Suprapubic skin (tissue), 4 donors: ENCODE measurements at regions not wholly inside any gene's neighbourhood (a gene's known extent, or its start where the extent isn't known, plus 50 kb on each side); places are given as distances from the start of the nearest gene placed in this dataset.
"Not testable (repeated sequence)": the region's sequence is repeated elsewhere in the genome, so short reads cannot be mapped to it uniquely, and the experiment has no call there.

Experiments
- EP300 ChIP-seq: sonication (generic); formaldehyde crosslinking; IDR thresholded peaks from one replicate; pipeline ENCODE4 v1.6.1; 2017; ENCODE audit warnings: antibody characterized with exemption
- POLR2A ChIP-seq, 2 donors: fragments of 450-650 bp; IDR thresholded peaks; one replicate each; pipeline ENCODE4 v1.6.1; 2017; ENCODE audit warnings: antibody characterized with exemption in 2 of 2, mild to moderate bottlenecking in 2 of 2, moderate library complexity in 2 of 2
- POLR2AphosphoS5 ChIP-seq, 3 donors: sonication (generic); formaldehyde crosslinking; IDR thresholded peaks; one replicate each; pipeline ENCODE4 v1.6.1; 2017; ENCODE audit warnings: antibody characterized with exemption in 3 of 3
- TF ChIP-seq, protein P1 (sequence below), 2 donors: fragments of 200-600 bp in 1 of 2; fragments of 450-650 bp in 1 of 2; sonication (generic) in 1 of 2; IDR thresholded peaks; one replicate each; pipeline ENCODE4 v1.5.1; 2016 to 2019; ENCODE audit warnings: antibody characterized with exemption in 2 of 2, mild to moderate bottlenecking in 1 of 2, moderate library complexity in 1 of 2

DNA sequence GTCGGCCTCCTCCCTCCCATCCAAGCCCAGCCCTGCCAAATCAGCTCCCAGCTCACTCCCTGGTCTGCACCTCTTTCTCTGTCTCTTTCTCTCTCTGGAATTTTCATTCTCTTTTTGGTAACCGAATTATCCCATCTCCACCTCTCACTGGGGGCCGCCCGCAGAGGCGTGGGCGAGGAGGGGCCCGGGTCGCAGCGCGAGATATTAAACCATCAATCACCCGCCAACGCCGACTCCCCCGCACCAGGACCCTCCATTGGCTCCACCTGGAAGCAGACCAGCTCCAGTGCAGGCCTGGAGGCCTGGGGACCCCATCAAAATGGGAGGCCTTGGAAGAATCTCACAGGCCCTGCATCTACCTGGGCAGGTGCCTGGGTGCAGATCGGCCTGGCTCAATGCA is 83.8 kb upstream of the ADGRL1 start:
- TF ChIP-seq, protein P1, sequence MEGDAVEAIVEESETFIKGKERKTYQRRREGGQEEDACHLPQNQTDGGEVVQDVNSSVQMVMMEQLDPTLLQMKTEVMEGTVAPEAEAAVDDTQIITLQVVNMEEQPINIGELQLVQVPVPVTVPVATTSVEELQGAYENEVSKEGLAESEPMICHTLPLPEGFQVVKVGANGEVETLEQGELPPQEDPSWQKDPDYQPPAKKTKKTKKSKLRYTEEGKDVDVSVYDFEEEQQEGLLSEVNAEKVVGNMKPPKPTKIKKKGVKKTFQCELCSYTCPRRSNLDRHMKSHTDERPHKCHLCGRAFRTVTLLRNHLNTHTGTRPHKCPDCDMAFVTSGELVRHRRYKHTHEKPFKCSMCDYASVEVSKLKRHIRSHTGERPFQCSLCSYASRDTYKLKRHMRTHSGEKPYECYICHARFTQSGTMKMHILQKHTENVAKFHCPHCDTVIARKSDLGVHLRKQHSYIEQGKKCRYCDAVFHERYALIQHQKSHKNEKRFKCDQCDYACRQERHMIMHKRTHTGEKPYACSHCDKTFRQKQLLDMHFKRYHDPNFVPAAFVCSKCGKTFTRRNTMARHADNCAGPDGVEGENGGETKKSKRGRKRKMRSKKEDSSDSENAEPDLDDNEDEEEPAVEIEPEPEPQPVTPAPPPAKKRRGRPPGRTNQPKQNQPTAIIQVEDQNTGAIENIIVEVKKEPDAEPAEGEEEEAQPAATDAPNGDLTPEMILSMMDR (IDR thresholded peaks at IDR 0.05): not testable (repeated sequence)
- not testable (repeated sequence) for TF ChIP-seq POLR2A (IDR thresholded peaks at IDR 0.05); POLR2AphosphoS5 (IDR thresholded peaks at IDR 0.05); EP300
